ENCODE measurements at regions not wholly inside any gene's neighbourhood (a gene's known extent, or its start where the extent isn't known, plus 50 kb on each side); places are given as distances from the start of the nearest gene placed in this dataset.
"Not testable (repeated sequence)": the region's sequence is repeated elsewhere in the genome, so short reads cannot be mapped to it uniquely, and the experiment has no call there.

DNA sequence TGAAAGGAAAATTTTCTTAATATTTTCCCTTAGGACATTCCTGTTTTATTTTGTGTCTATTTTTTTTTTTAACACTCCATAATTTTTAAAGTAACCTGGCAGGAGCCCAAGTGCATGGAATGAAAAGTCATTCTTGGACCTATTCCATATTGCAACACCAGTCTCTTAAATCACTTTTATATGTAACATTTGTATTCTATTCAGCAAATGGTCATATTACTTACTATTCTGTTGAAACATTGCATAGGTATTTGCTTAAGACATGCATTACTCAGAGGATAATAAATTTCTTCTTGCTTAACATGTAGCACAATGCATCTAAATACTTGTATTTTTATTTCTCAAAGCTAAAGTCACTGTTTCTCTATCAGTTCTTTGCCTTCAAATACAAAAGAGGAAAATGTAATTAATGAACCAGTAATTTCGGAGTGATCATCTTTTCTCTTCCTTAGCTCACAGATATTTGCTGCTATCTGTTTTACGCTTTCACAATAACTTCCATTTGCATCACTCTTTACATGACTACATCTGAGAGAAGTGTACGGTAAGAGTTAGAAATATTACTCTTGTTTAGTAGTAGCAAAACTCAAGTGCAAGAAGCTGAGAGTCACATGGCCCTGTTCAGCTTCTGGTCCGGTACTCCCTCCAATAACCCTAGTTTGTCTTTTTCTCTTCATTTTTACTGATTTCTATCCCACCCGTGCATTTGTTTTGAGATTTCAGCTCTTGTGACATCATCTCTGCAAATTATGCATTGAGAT, 394.8 kb downstream of the USP25 start:
- DNase-seq, result no peak
- H3K4me1 ChIP-seq, result no peaks in the 10 kb centered on the region
- no peak overlapping the region for H3K4me3 ChIP-seq
- H3K27ac ChIP-seq, result no peak overlapping the region
- TF ChIP-seq, protein P1, sequence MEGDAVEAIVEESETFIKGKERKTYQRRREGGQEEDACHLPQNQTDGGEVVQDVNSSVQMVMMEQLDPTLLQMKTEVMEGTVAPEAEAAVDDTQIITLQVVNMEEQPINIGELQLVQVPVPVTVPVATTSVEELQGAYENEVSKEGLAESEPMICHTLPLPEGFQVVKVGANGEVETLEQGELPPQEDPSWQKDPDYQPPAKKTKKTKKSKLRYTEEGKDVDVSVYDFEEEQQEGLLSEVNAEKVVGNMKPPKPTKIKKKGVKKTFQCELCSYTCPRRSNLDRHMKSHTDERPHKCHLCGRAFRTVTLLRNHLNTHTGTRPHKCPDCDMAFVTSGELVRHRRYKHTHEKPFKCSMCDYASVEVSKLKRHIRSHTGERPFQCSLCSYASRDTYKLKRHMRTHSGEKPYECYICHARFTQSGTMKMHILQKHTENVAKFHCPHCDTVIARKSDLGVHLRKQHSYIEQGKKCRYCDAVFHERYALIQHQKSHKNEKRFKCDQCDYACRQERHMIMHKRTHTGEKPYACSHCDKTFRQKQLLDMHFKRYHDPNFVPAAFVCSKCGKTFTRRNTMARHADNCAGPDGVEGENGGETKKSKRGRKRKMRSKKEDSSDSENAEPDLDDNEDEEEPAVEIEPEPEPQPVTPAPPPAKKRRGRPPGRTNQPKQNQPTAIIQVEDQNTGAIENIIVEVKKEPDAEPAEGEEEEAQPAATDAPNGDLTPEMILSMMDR (IDR thresholded peaks at IDR 0.05 in 8 of 11, conservative IDR thresholded peaks at IDR 0.05 in 3 of 11), result no peak
- TF ChIP-seq POLR2AphosphoS5 (IDR thresholded peaks at IDR 0.05), result no peak
- no peak for TF ChIP-seq POLR2A (IDR thresholded peaks at IDR 0.05)
- peaks cover 0 to 3% (median 0%) of the 10 kb centered on the region in 8 donors for H3K9me3 ChIP-seq
- no peaks in the 10 kb centered on the region for H3K27me3 ChIP-seq (replicated peaks in 1 of 7)
- no peaks in the 10 kb centered on the region for H3K36me3 ChIP-seq
- intact Hi-C loops (cut with DNase I; ENCODE audit: low total_unique reads), result no loop called here
- 81 to 92% (median 87%) methylated on average over 5 of the region's 5 CpGs for WGBS, 5 donors

DNA sequence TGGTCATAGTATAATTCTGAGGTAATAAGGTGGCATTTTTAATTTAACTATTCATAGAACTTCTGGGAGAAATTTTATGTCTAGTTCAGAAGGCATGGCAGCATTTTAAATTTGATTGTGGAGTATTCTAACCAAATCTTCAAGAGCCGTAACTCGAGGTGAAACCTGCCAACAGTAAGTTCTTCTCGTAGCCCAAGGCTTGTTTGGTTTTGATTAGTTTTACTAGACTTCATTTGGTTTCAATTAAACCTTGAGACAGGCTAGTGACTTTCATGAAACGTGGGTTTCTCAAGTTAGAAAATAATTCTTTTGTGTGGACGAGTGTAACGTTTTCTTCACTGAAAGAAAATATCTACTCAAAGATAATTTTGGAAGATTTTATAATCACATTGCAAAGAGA, 395.5 kb downstream of the USP25 start:
- Histone ChIP-seq H3K36me3 (no peaks in the 10 kb centered on the region), H3K4me1 (no peaks in the 10 kb centered on the region), H3K4me3 (no peak overlapping the region), H3K9me3 (peaks cover 0 to 10% (median 3%) of the 10 kb centered on the region in 8 donors), H3K27ac (no peak overlapping the region), H3K27me3 (replicated peaks in 1 of 7) (no peaks in the 10 kb centered on the region)
- 78 to 89% (median 85%) methylated on average over 6 of the region's 6 CpGs for WGBS, 5 donors
- DNase-seq, result no peak
- intact Hi-C loops (cut with DNase I; ENCODE audit: low total_unique reads), result no loop called here
- TF ChIP-seq, protein P1 (IDR thresholded peaks at IDR 0.05 in 8 of 11, conservative IDR thresholded peaks at IDR 0.05 in 3 of 11), result no peak
- no peak for TF ChIP-seq POLR2AphosphoS5 (IDR thresholded peaks at IDR 0.05)
- no peak for TF ChIP-seq POLR2A (IDR thresholded peaks at IDR 0.05)

DNA sequence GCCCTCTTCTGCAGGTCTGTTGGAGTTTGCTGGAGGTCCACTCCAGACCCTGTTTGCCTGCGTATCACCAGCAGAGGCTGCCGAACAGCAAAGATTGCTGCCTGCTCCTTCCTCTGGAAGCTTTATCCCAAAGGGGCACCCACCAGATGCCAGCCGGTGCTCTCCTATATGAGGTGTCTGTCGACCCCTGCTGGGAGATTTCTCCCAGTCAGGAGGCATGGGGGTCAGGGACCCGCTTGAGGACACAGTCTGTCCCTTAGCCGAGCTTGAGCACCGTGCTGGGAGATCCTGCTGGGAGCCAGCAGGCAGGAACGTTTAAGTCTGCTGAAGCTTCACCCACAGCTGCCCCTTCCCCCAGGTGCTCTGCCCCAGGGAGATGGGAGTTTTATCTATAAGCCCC, 402.7 kb downstream of the USP25 start:
- DNase-seq, result peak; percentile 61

DNA sequence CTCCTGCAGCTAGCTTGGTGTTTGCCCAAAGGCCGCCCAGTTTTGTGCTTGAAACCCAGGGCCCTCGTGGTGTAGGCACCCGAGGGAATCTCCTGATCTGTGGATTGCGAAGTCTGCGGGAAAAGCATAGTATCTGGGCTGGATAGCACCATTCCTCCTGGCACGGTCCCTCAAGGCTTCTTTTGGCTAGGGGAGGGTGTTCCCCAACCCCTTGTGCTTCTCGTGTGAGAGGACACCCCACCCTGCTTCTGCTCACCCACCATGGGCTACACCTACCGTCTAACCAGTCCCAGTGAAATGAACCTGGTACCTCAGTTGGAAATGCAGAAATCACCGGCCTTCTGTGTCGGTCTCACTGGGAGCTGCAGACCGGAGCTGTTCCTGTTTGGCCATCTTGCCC, 403.5 kb downstream of the USP25 start:
- Histone ChIP-seq H3K27me3 (replicated peaks in 1 of 7) (no peaks in the 10 kb centered on the region), H3K27ac (no peak overlapping the region), H3K4me3 (no peak overlapping the region), H3K4me1 (no peaks in the 10 kb centered on the region), H3K9me3 (peaks cover 0 to 32% (median 8%) of the 10 kb centered on the region in 8 donors), H3K36me3 (no peaks in the 10 kb centered on the region)
- intact Hi-C loops (cut with DNase I; ENCODE audit: low total_unique reads), result no loop called here
- 81 to 90% (median 88%) methylated on average over 9 to 11 of the region's 11 CpGs for WGBS, 5 donors
- no peak for DNase-seq
- TF ChIP-seq, protein P1 (IDR thresholded peaks at IDR 0.05 in 8 of 11, conservative IDR thresholded peaks at IDR 0.05 in 3 of 11), result no peak
- TF ChIP-seq POLR2AphosphoS5 (IDR thresholded peaks at IDR 0.05) (no peak), POLR2A (IDR thresholded peaks at IDR 0.05) (no peak)

More for the DNA sequence above, 402.7 kb downstream of the USP25 start:
- H3K27ac ChIP-seq; H3K27me3 ChIP-seq (replicated peaks in 1 of 7); H3K36me3 ChIP-seq; H3K4me1 ChIP-seq; H3K4me3 ChIP-seq; intact Hi-C loops (cut with DNase I; ENCODE audit: low total_unique reads): not testable (repeated sequence)
- 83 to 93% (median 90%) methylated on average over 8 of the region's 8 CpGs for WGBS, 5 donors
- H3K9me3 ChIP-seq, result peaks cover 0 to 32% (median 8%) of the 10 kb centered on the region in 8 donors

Measured in spleen (tissue), 11 donors.